ENCODE measurements at regions not wholly inside any gene's neighbourhood (a gene's known extent, or its start where the extent isn't known, plus 50 kb on each side); places are given as distances from the start of the nearest gene placed in this dataset.

DNA sequence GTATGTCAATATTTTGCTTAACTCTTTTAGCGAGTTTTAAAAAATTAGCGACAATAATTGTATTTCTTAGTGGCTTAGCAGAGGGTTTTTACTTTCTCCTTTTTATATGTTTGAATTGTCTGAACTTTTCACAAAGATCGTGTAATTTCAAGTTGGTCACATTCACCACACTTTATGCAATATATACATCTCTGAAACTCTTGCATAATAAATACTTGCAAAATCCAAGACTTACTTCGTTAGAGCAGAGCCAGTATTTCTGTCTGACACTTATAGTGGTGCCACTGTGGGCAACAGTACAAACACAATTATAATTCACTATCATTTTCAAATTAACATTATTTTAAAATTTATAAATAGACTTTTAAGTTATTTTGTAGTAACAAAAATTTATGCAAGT is 62.0 kb downstream of the SUCNR1 start:
- no peak for DNase-seq (ENCODE audit: low read depth, low spot score)
- TF ChIP-seq, protein P1, sequence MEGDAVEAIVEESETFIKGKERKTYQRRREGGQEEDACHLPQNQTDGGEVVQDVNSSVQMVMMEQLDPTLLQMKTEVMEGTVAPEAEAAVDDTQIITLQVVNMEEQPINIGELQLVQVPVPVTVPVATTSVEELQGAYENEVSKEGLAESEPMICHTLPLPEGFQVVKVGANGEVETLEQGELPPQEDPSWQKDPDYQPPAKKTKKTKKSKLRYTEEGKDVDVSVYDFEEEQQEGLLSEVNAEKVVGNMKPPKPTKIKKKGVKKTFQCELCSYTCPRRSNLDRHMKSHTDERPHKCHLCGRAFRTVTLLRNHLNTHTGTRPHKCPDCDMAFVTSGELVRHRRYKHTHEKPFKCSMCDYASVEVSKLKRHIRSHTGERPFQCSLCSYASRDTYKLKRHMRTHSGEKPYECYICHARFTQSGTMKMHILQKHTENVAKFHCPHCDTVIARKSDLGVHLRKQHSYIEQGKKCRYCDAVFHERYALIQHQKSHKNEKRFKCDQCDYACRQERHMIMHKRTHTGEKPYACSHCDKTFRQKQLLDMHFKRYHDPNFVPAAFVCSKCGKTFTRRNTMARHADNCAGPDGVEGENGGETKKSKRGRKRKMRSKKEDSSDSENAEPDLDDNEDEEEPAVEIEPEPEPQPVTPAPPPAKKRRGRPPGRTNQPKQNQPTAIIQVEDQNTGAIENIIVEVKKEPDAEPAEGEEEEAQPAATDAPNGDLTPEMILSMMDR (IDR thresholded peaks at IDR 0.05; ENCODE audit: low read depth, low read length), result no peak
- in situ Hi-C loops (cut with HindIII; ENCODE audit: low sequenced_read_pairs), result no loop called here
- H3K4me3 ChIP-seq (ENCODE audit: low read depth, low read length), result no peak overlapping the region

DNA sequence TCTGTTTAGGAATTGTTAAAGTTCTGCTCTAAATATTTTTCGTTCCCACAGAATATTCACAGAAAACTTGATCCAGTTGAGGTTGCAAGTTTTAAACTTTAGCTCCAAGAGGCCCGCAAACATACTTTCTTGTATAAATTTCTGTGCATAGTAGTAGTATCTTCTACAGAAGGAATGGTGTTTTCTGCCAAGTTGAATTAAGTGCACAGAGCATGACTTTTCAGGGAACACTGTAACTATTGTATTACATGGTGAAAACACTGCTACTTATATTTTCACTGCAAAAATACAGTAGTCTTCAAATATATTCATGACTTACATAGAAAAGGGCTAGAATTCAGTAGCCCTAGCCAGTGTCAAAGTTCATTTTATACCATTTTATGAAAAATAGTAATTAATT is 67.0 kb downstream of the SUCNR1 start:
- TF ChIP-seq, protein P1 (IDR thresholded peaks at IDR 0.05; ENCODE audit: low read depth, low read length), result no peak
- no peak for DNase-seq (ENCODE audit: low read depth, low spot score)
- in situ Hi-C loops (cut with HindIII; ENCODE audit: low sequenced_read_pairs), result no loop called here
- H3K4me3 ChIP-seq (ENCODE audit: low read depth, low read length), result no peak overlapping the region

DNA sequence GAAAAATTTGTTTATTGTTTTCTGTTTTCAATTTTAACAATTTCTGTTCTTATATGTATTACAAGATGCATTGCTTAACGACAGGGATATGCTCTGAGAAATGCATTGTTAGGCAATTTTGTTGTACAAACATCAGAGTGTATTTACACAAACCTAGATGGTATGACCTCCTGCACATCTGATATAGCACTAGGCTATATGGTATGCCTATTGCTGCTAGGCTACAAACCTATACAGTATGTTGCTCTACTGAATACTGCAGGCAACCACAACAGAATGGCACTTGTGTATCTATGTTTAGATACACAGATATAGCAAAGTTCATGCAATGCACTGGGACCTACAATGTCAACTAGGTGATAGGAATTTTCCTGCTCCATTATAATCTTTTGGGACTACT is 70.1 kb downstream of the SUCNR1 start:
- no peak for DNase-seq (ENCODE audit: low read depth, low spot score)
- in situ Hi-C loops (cut with HindIII; ENCODE audit: low sequenced_read_pairs), result no loop called here
- TF ChIP-seq, protein P1 (IDR thresholded peaks at IDR 0.05; ENCODE audit: low read depth, low read length), result no peak
- no peak overlapping the region for H3K4me3 ChIP-seq (ENCODE audit: low read depth, low read length)

DNA sequence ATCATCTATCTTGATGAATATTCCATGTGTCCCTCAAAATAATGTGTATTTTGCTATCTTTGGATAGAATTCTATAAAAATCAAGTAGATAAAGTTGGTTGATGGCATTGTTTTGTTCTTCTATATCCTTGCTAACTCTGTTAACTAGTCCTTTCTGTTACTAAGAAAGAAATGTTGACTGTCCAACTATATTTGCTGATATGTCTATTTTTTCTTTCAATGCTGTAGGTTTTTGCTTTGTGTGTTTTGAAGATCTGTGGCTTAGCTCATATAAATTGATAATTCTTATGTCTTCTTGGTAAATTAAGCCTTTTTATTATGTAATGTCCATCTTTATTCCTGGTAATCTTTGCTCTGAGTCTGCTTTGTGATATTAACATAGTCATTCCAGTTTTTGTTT is 70.9 kb downstream of the SUCNR1 start:
- in situ Hi-C loops (cut with HindIII; ENCODE audit: low sequenced_read_pairs), result no loop called here
- TF ChIP-seq, protein P1 (IDR thresholded peaks at IDR 0.05; ENCODE audit: low read depth, low read length), result no peak
- DNase-seq (ENCODE audit: low read depth, low spot score), result no peak
- H3K4me3 ChIP-seq (ENCODE audit: low read depth, low read length), result no peak overlapping the region

DNA sequence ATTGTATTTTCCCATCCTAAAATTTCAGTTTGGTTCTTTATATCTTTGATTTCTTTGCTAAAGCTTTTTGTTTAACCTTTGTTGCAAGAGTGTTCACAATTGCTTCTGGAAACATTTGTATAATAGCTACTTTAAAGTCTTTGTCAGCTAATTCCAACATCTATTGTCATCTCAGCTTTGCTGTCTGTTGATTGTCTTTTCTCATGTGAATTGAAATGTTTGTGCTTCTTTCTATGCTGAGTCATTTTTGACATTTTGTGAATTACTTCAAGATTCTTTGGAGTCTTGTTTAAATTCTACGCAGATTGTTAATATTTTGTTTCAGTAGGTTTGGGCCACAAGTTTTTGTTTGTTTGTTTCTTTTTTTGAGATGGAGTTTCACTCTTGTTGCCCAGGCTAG is 73.2 kb downstream of the SUCNR1 start:
- TF ChIP-seq, protein P1 (IDR thresholded peaks at IDR 0.05; ENCODE audit: low read depth, low read length), result no peak
- no peak for DNase-seq (ENCODE audit: low read depth, low spot score)
- H3K4me3 ChIP-seq (ENCODE audit: low read depth, low read length), result no peak overlapping the region
- in situ Hi-C loops (cut with HindIII; ENCODE audit: low sequenced_read_pairs), result no loop called here

DNA sequence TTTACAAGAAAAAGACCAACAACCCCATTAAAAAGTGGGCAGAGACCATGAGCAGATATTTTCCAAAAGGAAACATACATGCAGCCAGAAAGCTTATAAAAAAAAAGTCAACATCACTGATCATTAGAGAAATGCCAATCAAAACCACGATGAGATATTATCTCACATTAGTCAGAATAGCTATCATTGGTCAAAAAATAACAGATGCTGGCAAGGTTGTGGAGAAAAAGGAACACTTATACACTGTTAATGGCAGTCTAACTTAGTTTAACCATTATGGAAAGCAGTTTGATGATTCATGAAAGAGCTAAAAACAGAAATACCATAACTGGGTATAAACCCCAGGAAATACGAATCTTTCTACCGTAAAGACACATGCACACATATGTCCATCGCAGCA is 76.3 kb downstream of the SUCNR1 start:
- no peak for DNase-seq (ENCODE audit: low read depth, low spot score)
- TF ChIP-seq, protein P1 (IDR thresholded peaks at IDR 0.05; ENCODE audit: low read depth, low read length), result no peak
- in situ Hi-C loops (cut with HindIII; ENCODE audit: low sequenced_read_pairs), result no loop called here

DNA sequence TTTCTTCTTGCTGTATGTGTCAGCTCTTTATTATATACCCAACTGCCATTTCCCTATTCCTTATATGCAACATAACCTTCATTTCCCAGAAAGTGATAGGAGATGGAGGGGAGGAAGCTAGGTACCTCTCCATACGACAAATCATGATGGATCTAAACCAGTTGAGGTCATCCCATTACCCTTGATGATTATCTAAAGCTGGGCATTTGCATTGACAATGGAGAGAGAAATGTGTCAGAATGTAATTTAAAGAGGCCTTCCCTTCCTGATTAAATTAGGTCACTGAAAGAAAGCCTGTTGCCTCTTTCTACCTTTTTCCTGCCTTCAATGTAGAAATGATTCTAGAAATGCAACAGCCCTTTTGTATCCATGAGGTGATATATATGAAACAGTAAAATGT is 81.9 kb downstream of the SUCNR1 start:
- TF ChIP-seq, protein P1 (IDR thresholded peaks at IDR 0.05; ENCODE audit: low read depth, low read length), result no peak
- DNase-seq (ENCODE audit: low read depth, low spot score), result no peak
- no peak overlapping the region for H3K4me3 ChIP-seq (ENCODE audit: low read depth, low read length)
- in situ Hi-C loops (cut with HindIII; ENCODE audit: low sequenced_read_pairs), result no loop called here

More for the DNA sequence above, 76.3 kb downstream of the SUCNR1 start:
- H3K4me3 ChIP-seq (ENCODE audit: low read depth, low read length), result no peak overlapping the region

Measured in astrocyte of the spinal cord (primary cell).